GM18499 (cell line): ENCODE measurements at regions not wholly inside any gene's neighbourhood (a gene's known extent, or its start where the extent isn't known, plus 50 kb on each side); places are given as distances from the start of the nearest gene placed in this dataset.

Experiments used
- ATAC-seq: cut with Tn5 transposase; IDR thresholded peaks from one replicate; pipeline ENCODE4 v1.9.1; 2021; ENCODE audit warnings: moderate number of reproducible peaks; ENCODE audit not compliant: insufficient read depth, unreplicated experiment

DNA sequence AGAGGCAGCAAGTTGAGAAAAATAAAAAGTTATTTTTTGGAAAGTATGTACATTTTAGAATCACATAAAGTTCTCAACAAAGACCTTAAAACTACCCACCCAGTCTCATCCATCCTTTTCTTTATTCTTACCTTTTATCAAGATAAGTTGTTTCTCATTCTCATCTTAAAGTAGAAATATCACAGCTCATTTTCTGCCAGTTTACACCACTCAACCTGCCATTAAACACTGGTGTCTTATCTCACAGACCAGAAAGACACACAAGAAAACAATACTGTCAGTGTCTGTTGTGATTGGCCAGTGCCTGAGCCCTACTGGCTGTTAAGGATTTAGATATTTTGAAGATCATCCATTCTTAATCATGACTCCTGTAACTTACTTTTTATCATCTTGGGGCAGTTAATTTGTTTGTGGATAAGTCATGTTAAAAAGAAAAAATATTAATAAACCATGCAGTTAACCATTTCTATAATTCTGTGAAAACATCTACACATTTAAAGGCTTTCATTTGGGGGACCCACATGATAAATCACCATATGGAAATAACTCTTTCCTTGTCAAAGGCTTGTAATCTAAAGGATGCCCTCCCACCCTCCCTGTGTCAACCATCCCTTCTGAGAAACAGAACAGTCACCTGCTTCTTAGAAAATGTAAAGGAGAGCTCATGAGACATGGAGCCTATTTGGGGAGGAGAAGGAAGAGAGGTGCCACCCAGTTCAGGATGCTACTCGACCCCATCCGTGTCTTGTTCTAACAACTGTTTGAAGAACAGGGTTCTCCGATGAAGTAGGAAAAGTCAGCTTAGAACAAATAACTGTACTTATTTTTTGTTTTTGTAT is 897.2 kb upstream of the INTU start:
- ATAC-seq, result no peak

DNA sequence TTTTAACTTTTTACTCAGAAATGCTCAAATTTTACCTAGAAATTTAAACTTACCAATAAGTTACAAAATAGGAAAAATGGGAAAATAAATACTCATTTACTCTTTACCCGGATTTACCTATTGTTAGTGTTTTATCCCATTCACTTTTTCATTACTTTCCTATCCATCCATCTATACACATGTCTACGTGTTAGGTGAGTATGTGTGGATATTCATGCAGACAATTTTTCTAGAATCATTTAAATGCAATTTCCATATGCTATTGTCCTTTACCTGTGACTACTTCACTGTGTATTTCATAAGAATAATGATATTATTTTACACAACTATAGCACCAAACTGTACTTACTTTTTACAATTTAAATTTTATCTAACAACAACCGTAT is 896.6 kb upstream of the INTU start:
- no peak for ATAC-seq

DNA sequence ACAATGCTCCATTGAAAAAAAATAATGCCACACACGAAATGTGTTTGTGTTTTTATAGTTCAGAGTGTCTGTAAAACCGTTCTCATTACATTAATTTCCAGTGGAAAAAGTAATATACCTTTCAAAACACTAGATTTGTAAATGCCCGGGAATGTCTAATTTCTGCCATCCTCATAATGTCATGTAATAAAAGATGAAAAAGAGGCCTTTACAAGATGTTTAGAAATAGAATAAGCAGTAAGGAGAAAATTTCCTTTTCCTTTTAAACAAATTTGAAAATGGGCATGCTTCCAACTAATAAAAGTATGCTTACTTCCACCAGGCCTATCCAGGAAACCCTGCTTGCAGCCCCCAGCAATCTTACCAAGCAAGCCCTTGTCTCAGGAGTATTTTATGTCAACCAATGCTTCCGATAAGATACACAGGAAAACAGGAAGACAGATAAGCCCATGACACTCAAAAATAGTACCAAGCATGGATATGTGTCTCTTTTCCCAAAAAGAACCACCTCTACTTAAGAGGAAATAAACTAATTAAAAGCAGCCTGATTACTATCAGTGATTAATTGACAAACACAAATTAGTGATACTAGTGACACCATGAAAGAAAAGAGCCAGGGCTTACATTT is 894.7 kb upstream of the INTU start:
- no peak for ATAC-seq

DNA sequence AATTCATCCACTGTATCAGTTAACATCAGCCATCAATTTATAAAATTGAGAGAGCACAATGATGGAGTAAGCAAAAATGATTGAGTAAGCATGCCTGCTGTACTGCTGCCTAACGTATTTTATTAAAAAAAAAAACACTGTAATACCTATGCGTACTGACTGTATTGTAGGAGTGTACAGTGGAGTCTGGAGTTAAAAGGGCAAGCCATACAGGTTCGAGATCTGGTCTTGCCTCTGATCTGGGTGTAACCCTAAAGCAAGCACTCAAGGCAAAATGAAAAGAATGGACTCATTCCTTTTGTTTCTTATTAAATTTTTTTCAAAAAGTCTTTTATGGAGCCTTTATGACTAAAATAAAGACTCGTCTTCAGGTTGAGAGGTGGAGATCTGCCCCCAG is 894.2 kb upstream of the INTU start:
- ATAC-seq, result no peak

DNA sequence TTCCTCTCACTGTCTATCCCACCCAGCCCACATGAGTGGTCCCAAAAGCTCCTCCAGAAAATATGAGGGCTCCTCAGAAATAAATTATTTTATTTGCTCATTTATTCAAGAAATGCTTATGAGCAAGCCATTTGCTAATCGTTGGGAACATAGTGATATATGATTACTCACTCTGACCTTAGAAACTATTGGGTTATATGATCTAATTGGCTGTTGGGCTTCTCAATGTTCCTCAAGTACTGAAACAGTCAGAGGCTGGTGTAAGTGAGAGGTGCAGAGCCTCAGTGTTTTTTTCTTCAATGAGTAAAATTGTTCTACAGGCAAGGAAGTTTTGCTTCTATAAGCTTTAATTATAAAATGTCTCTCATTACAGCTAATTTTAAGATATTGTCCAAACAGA is 893.8 kb upstream of the INTU start:
- ATAC-seq, result no peak

DNA sequence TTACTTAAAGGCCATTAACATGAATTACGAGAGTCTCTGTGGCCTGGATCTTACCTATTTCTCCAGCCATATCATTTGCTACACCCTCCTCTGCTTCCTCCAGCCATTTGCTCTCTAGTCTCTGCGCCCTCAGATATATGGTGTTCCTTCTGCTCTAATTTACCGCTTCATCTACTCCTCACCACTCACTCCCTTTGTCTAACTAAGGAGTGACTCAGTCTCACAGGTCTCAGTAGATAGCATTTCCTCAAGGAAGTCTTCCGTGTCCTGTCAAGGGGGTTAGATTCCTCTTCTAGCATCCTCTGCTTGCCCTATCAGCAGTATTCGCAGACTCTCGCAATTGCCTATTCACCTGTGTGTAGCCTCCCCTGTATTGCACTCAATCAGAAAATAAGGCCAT is 892.1 kb upstream of the INTU start:
- no peak for ATAC-seq

DNA sequence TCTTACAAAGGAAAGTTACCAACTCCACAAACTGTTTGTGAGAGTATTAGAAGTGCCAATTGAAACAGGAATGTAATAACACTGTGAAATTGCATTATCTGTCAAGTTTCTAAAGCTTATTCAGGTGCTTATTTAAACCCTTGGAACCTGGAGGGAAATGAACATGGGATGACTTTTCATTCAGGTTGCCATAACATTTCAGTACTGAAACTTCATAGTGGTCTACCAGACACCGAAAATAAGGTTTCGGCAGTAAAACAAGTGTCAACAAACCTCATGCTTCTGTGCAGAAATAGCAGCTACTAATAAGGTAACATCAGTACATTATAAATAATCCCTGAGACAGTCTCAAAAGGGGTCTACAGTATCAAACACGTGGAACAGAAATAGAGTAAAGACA is 890.7 kb upstream of the INTU start:
- ATAC-seq, result peak; percentile 44

DNA sequence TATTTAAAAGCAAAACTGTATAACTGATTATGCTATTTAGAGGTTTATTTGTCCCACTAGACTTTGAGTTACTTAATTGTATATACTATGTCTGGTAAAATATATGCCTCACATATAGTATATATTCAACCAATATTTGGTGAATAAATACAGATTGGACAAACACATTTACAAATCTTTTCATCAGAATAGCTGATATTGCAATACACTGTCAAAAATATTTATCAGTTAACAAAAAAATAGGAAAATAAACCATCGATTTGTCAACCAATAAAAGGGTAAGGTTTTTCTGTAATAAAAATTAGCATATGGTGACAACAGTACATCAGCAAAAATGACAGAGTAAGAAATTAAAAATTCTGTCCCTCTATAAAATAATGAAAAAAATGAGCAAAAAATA is 889.9 kb upstream of the INTU start:
- ATAC-seq, result no peak

DNA sequence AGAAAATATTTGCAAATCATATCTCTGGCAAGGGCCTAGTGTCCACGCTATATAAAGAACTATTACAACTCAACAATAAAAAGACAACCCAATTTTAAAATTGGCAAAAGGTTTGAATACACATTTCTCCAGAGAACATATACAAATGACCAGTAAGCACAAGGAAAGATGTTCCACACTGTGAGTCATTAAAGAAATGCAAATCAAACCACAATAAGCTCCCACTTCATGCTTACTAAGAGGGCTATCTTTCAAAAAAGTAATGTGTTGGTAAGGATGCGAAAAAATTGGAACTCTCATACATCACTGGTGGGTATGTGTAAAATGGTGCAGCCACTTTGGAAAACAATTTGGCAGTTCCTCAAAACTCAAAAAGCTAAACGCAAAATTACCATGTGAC is 884.0 kb upstream of the INTU start:
- no peak for ATAC-seq

DNA sequence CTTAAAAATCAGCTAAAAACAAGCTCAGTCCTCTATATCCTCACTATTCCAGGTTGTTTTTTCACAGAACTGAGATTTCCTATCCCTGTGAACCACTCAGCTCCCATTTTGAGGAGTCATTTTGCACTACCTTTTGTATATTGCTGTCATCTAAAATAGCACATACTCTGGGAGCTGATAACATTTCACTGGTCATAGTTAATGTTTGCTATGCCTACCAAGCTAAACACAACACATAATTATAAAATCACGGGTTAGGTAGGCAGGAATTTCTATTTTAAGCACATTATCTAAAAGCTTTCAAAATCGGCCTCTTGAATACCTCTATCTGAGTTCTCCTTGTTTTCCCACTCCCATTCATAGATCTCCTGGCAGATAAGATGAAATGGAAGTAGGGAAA is 882.0 kb upstream of the INTU start:
- ATAC-seq, result no peak

DNA sequence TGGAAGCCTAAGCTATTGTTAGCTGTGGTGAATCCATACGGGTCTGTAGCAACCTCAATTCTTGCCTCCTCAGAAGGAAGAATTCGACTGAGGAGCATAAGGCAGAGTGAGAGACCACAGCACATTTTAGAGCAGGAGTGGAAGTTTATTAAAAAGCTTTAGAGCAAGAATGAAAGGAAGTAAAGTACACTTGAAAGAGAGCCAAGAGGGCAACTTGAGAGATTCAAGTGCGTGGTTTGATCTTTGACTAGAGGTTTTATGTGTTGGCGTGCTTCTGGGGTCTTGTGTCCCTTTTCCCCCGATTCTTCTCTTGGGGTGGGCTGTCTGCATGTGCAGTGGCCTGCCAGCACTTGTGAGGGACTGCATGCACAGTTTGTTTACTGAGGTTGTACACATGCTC is 880.6 kb upstream of the INTU start:
- no peak for ATAC-seq

DNA sequence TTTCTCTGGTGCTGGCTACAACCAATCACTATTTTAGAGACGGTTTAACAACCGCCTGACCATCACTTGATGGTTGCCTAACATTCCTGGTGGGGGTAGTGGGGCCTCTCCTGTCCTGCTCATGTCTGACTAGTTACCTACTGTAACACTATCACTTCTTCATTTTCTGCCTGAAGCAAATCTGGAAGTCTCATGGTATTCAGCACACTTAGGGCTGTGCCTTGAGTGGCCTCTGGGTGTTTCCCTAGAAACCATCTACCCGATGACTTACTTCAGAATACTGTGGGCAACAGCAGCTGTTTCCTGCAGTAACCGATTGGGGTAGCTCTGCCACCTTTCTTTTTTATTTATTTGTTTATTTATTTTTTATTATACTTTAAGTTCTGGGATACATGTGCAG is 880.1 kb upstream of the INTU start:
- no peak for ATAC-seq

DNA sequence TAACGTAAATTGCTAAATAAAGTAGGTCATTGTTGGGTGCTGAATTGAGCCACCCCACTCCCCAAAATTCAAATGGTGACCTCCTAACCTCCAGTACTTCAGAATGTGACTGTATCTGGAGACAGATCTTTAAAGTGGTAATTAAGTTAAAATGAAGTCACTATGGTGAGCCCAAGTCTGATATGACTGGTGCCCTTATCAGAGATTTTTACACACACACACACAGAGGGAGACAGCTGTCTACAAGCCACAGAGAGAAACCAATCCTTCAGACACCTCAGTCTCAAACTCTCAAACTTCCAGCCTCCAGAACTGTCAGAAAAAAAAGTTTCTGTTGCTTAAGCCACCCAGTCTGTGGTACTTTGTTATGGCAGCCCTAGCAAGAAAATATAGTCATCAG is 879.2 kb upstream of the INTU start:
- ATAC-seq, result no peak

DNA sequence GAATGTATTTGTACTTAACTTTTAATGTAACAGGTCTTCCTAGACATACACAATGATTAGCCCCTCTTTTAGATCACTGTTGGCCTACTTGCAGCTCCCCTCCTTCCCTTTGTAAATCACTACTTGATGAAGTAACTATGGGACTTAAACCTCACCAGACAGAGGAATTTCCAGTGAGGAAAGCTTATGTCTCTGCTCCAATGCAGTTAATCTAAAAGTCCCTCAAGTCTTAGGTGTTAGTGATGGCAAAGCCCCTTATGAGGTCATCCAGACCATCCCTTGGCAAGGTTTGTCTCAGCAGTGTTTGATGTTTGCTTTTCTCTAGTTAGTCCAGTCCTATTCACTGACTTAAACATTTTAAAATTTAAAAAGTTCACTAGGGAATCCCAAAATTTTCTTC is 877.3 kb upstream of the INTU start:
- ATAC-seq, result no peak

DNA sequence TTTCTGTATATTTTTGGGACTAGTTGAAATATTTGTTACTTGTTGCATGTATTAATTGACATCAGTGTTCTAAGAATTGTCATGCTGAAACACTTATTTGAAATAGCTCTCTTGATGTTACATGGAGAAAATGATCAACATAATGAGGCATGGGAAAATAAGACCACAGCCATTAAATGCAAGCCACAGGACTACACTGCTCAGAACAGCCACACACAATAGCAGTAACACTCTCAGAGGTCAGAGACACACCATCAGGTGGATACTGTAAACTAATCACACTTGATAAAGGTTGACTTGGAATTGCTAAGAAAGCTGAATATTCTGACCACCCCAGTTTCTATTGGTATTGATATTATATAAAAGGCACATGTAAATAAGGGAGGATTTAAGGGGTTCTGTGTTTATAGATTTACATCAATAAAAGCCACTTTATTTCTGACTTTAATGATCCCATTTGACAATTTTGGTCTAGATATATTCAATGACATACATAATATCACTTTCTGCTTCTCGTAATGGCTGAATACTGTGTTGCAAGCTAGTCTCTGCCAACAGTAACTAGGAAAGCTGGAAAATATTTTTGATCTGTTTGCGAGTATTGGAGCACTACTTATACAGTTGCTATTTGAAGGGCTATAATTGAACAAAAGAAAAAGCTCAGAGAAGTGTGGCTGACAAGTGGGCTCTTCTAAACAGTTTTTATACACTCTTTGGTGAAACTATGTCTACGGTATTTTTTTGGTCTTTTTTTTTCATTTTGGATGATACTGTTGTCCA is 876.5 kb upstream of the INTU start:
- ATAC-seq, result no peak

DNA sequence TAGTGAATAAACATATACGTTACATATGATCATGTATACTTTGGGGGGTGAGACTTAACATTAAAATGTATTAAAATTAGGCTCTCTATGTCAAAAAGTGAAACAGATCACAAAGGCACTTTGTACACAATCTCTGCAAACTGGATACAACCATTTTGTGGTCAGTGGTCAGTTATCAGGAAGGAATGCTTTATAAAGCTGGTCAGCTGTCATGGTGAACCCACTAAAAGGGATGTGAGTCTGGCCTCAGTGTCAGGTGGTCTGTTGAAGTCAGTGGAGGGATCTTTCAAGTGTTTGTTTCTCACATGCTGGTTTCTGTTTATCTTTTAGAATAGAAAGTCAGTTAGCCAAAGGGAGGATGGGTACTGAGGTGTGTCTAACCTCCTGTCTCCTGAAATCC is 875.5 kb upstream of the INTU start:
- ATAC-seq, result no peak

DNA sequence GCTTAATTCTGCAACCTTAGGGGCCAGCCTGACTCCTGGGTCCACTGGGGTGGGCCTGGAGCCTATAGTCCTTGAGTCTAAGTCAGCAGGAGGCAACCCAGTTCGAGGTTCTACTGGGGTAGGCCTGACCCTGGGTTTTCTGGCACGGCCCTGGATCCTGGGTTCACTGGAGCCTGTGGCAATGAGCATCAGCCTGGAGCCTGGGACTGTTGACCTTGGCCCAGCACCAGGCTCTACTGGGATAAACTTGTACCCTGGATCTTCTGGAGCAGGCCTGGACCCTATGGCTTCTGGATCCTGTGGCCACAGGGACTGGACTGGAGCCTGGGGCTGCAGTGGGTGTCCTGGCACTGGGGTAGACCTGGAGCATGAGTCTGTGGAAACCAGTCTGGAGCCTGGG is 874.3 kb upstream of the INTU start:
- ATAC-seq, result no peak

DNA sequence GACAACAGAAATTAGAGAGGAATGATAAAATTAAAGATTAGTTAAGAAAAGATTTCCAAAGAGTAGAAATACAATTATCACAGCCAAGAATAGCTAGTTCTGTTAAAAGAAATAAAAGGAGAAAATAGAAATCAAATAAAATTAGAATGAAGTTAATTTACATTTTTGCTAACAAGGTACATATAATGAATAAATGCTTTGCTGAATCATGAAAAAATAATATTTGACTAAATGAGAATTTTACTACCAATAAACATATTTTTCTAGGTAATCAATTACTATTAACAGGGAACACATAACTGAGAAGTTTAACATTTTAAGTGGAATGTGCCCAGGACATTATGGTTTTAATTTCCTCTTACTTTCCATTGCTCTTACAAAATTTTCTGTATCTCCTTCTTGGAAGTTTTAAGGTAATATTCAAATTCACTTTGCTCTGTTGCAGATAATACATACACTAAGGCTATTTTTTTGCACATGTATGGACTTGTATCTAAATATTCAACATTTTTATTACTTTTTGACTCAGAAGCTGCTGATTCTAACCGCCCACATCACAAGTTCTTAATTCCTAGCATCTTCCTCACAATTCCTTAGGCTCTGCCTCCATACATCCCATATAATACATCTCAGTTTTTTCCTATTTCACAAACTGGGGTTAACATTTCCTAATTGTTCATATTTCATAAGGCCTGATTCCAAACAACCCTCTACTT is 870.7 kb upstream of the INTU start:
- ATAC-seq, result no peak

DNA sequence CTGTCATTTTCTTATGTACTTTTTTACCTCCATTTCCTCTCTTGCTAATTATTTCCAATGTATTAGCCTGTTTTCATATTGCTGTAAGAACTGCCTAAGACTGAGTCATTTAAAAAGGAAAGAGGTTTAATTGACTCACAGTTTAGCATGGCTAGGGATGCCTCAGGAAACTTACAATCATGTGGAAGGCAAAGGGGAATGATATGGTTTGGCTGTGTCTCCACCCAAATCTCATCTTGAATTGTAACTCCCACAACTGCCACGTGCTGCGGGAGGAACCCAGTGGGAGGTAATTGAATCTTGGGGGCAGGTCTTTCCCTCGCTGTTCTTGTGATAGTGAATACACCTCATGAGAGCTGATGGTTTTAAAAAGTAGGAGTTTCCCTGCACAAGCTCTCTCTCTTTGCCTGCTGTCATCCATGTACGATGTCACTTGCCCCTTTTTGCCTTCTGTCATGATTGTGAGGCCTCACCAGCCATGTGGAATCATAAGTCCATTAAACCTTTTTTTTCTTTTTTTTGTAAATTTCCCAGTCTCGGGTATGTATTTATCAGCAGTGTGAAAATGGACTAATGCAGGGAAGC is 870.0 kb upstream of the INTU start:
- ATAC-seq, result no peak

DNA sequence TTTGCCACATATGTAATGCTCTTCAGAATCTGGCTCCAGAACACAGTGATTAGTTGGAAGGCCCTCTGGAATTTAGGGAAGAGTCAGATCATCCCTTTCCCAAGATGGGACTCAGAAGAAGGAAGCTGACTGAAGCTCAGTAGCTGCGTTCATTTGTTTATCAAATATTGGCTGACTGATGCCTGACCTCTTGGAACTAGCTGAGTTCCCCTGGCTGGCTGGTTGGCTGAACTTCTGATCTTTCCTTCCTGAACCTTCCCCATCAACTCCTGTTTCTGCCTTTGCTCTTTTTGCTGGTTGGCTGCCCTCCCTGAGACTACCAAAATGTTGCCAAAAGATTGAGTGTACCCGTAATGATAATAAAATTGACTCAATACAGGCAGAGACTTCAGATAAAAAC is 866.5 kb upstream of the INTU start:
- no peak for ATAC-seq

DNA sequence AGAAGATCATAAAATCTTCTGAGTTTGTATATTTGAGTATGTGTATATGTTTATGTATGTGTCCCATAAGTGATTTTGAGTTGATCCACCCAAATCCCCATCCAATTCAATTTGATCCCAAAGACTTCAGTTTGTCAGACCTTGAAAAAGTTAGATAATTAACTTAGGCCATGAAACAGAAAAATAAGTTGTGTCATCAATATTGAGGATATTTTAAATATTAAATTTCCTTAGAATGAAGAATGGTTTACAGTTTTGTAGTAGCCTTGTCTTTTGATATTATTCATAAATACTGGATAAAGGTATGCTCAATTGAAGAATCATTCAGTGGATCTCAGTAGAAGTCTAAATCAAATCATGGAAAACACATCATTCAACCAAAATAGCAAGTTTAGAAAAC is 864.4 kb upstream of the INTU start:
- ATAC-seq, result no peak
